Liver (tissue), 8 donors: ENCODE measurements at regions not wholly inside any gene's neighbourhood (a gene's known extent, or its start where the extent isn't known, plus 50 kb on each side); places are given as distances from the start of the nearest gene placed in this dataset.

Experiments used
- DNase-seq: peaks from one replicate; pipeline ENCODE4 v3.0.0-alpha.2; 2017; ENCODE audit warnings: low spot score
- H3K27ac ChIP-seq, 2 donors: one replicate each; pipeline ENCODE4 v1.7.0; 2013; ENCODE audit warnings: inconsistent platforms in 2 of 2, low read length in 2 of 2, control low read depth in 1 of 2, low read depth in 1 of 2, mild to moderate bottlenecking in 1 of 2
- H3K27me3 ChIP-seq, 4 donors: one replicate each; pipeline versions ENCODE4 v1.6.1 to v1.7.0; 2013; ENCODE audit warnings: low read length in 3 of 4, inconsistent platforms in 1 of 4, mild to moderate bottlenecking in 1 of 4, moderate library complexity in 1 of 4; ENCODE audit not compliant: control insufficient read depth in 4 of 4, insufficient read depth in 4 of 4
- H3K36me3 ChIP-seq, 4 donors: one replicate each; pipeline versions ENCODE4 v1.6.1 to v1.7.0; 2013; ENCODE audit warnings: low read length in 3 of 4, mild to moderate bottlenecking in 3 of 4, low read depth in 1 of 4, moderate library complexity in 1 of 4; ENCODE audit not compliant: control insufficient read depth in 4 of 4, insufficient read depth in 3 of 4
- H3K4me1 ChIP-seq, 4 donors: one replicate each; pipeline versions ENCODE4 v1.6.1 to v1.7.0; 2013; ENCODE audit warnings: low read length in 3 of 4, mild to moderate bottlenecking in 3 of 4, moderate library complexity in 1 of 4; ENCODE audit not compliant: control insufficient read depth in 4 of 4, insufficient read depth in 4 of 4
- H3K4me3 ChIP-seq, 3 donors: one replicate each; pipeline versions ENCODE4 v1.6.1 to v1.7.0; 2013; ENCODE audit warnings: low read length in 3 of 3, control low read depth in 1 of 3, low read depth in 1 of 3, mild to moderate bottlenecking in 1 of 3
- H3K9ac ChIP-seq, 2 donors: one replicate each; pipeline ENCODE4 v1.7.0; 2013; ENCODE audit warnings: low read length in 2 of 2, mild to moderate bottlenecking in 2 of 2, moderate library complexity in 2 of 2, control low read depth in 1 of 2, low read depth in 1 of 2
- H3K9me3 ChIP-seq, 4 donors: one replicate each; pipeline versions ENCODE4 v1.6.1 to v1.7.0; 2013; ENCODE audit warnings: low read length in 3 of 4; ENCODE audit not compliant: control insufficient read depth in 4 of 4
- ATF3 ChIP-seq: IDR thresholded peaks from 2 replicates; pipeline ENCODE4 v1.6.1; 2016; ENCODE audit warnings: antibody characterized with exemption
- CTCF ChIP-seq: fragments of 150-350 bp; IDR thresholded peaks from 2 replicates; pipeline ENCODE4 v1.5.1; 2017; ENCODE audit warnings: improper control_type of control experiment, low read depth, low read length; ENCODE audit not compliant: missing input control
- EGR1 ChIP-seq, 2 donors: IDR thresholded peaks; 2 replicates each; pipeline ENCODE4 v1.6.1; 2016 to 2018; ENCODE audit warnings: antibody characterized with exemption in 2 of 2, low read depth in 2 of 2
- FOXA1 ChIP-seq: IDR thresholded peaks from 2 replicates; pipeline ENCODE4 v1.6.1; 2016; ENCODE audit warnings: antibody characterized with exemption
- FOXA2 ChIP-seq: IDR thresholded peaks from 2 replicates; pipeline ENCODE4 v1.6.1; 2016; ENCODE audit warnings: antibody characterized with exemption
- GABPA ChIP-seq, 2 donors: IDR thresholded peaks in 1 of 2; conservative IDR thresholded peaks in 1 of 2; 2 replicates each; pipeline ENCODE4 v1.6.1; 2016; ENCODE audit warnings: antibody characterized with exemption in 2 of 2, mild to moderate bottlenecking in 1 of 2, moderate library complexity in 1 of 2
- HNF4A ChIP-seq, 2 donors: conservative IDR thresholded peaks; 2 replicates each; pipeline ENCODE4 v1.6.1; 2016; ENCODE audit warnings: antibody characterized with exemption in 2 of 2, mild to moderate bottlenecking in 2 of 2
- HNF4G ChIP-seq: IDR thresholded peaks from 2 replicates; pipeline ENCODE4 v1.6.1; 2016; ENCODE audit warnings: antibody characterized with exemption
- JUND ChIP-seq, 2 donors: IDR thresholded peaks; 2 replicates each; pipeline ENCODE4 v1.6.1; 2016; ENCODE audit warnings: antibody characterized with exemption in 2 of 2
- MAX ChIP-seq: IDR thresholded peaks from 2 replicates; pipeline ENCODE4 v1.6.1; 2016; ENCODE audit warnings: antibody characterized with exemption
- NR2F2 ChIP-seq: IDR thresholded peaks from 2 replicates; pipeline ENCODE4 v1.6.1; 2016; ENCODE audit warnings: antibody characterized with exemption
- RAD21 ChIP-seq, 2 donors: IDR thresholded peaks; 2 replicates each; pipeline ENCODE4 v1.6.1; 2016; ENCODE audit warnings: antibody characterized with exemption in 2 of 2, mild to moderate bottlenecking in 2 of 2
- SP1 ChIP-seq: IDR thresholded peaks from 2 replicates; pipeline ENCODE4 v1.6.1; 2018; ENCODE audit warnings: antibody characterized with exemption, mild to moderate bottlenecking
- TAF1 ChIP-seq: conservative IDR thresholded peaks from 2 replicates; pipeline ENCODE4 v1.6.1; 2016; ENCODE audit warnings: antibody characterized with exemption, mild to moderate bottlenecking
- YY1 ChIP-seq: IDR thresholded peaks from 2 replicates; pipeline ENCODE4 v1.6.1; 2016; ENCODE audit warnings: antibody characterized with exemption, mild to moderate bottlenecking
- ZBTB33 ChIP-seq: IDR thresholded peaks from 2 replicates; pipeline ENCODE4 v1.6.1; 2016; ENCODE audit warnings: antibody characterized with exemption
- WGBS: extraction: QIAGEN DNeasy Blood & Tissue Kit; methylation state at CpG from one replicate; pipeline ENCODE4 v1.1.7; 2013; 5-methylcytosine and 5-hydroxymethylcytosine counted together
- TF ChIP-seq, protein P1 (sequence below): IDR thresholded peaks from 2 replicates; pipeline ENCODE4 v1.6.1; 2016; ENCODE audit warnings: antibody characterized with exemption, mild to moderate bottlenecking
- donor health status: healthy.
- donor health status: healthy.
- donor health status: healthy.
- donor health status: healthy.
- donor health status: healthy.

DNA sequence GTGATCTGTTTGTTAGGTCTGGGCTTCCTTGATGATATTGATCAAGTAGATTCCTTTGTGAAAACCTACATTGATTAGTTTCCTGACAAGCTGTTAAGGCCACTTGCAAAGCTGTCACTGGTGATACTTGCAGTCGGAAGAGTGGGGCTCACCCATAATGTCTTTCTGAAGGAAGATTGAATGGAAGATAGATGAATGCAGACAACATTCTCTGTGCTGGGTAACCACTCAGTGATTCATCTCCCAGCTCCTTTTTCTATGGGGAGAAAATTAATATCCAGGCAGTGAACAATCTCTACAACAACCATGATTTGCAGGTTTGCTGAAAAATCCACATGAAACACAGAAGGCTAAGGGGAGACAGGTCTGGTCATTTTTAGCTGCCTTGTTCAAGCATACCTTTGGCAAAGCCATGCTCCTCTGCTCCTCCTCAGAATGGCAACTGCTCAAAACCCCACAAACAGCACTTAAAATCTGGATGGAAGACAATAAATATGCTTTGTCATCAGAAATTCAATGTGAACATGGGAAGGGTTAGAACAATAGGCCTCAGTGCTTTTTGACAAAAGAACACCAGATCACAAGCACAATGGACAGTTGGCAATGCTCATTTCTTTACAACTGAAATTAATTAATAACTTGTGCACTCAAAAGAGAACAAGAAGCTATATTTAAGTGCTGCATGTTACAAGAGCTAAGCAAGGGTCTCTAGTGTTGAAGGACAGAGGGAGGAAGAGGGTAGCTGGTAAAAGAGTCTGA lies 495.4 kb downstream of the TOX3 start:
- Histone ChIP-seq H3K9me3 (peaks cover 0 to 3% (median 1%) of the 10 kb centered on the region in 4 donors), H3K36me3 (no peaks in the 10 kb centered on the region), H3K27ac (no peak overlapping the region), H3K4me1 (peaks cover 0 to 5% (median 0%) of the 10 kb centered on the region in 4 donors), H3K4me3 (no peak overlapping the region), H3K9ac (no peak overlapping the region), H3K27me3 (no peaks in the 10 kb centered on the region)
- DNase-seq, result no peak
- no peak for TF ChIP-seq CTCF
- TF ChIP-seq HNF4A (conservative IDR thresholded peaks at IDR 0.05), result no peak
- no peak for TF ChIP-seq TAF1
- no peak for TF ChIP-seq FOXA1
- no peak for TF ChIP-seq GABPA (IDR thresholded peaks at IDR 0.05 in 1 of 2, conservative IDR thresholded peaks at IDR 0.05 in 1 of 2)
- TF ChIP-seq YY1, result no peak
- TF ChIP-seq EGR1 (IDR thresholded peaks at IDR 0.05; ENCODE audit: low read depth in 2 of 2), result no peak
- no peak for TF ChIP-seq FOXA2
- 92% methylated on average over 1 of the region's 1 CpG for WGBS

- Histone ChIP-seq H3K9ac (no peak overlapping the region), H3K27ac (no peak overlapping the region), H3K4me3 (no peak overlapping the region), H3K4me1 (peaks cover 0 to 5% (median 0%) of the 10 kb centered on the region in 4 donors), H3K27me3 (no peaks in the 10 kb centered on the region), H3K9me3 (peaks cover 0 to 3% (median 2%) of the 10 kb centered on the region in 4 donors), H3K36me3 (no peaks in the 10 kb centered on the region)
- no peak for TF ChIP-seq FOXA2
- TF ChIP-seq HNF4A (conservative IDR thresholded peaks at IDR 0.05), result no peak
- TF ChIP-seq TAF1, result no peak
- TF ChIP-seq ZBTB33, result no peak
- TF ChIP-seq ATF3, result no peak
- no peak for TF ChIP-seq HNF4G
- 58% methylated on average over 2 of the region's 2 CpGs for WGBS
- no peak for DNase-seq
Observed at GRCh38 chr16:52050418-52050817, 496.5 kb downstream of the TOX3 start.

DNA sequence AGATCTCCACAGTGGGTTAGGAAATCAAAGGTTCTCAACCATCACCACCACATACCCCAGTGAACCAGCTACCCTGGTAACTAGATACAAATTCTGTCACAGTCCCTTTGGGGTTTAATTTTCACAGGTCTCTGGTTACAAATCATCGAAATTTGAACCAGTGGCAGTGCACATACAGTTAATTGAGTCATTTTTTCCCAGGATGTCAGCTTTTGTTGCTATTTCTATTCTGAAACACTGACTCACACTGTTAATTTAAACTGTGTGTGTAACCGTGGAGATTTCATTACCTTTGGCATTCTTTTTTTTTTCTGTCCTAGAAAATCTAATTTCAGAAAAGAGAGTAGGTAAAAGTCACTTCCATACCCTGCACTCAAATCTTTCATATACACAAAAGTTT lies 511.5 kb downstream of the TOX3 start:
- H3K4me3 ChIP-seq, result no peak overlapping the region
- no peak for DNase-seq
- H3K36me3 ChIP-seq, result no peaks in the 10 kb centered on the region
- H3K9me3 ChIP-seq, result no peaks in the 10 kb centered on the region
- H3K4me1 ChIP-seq, result no peaks in the 10 kb centered on the region
- no peak overlapping the region for H3K27ac ChIP-seq
- H3K27me3 ChIP-seq, result no peaks in the 10 kb centered on the region
- H3K9ac ChIP-seq, result no peak overlapping the region
- 61% methylated on average over 2 of the region's 2 CpGs for WGBS
- TF ChIP-seq SP1 (no peak), NR2F2 (no peak), JUND (IDR thresholded peaks at IDR 0.05) (no peak), CTCF (no peak), YY1 (no peak), RAD21 (IDR thresholded peaks at IDR 0.05) (no peak), HNF4A (conservative IDR thresholded peaks at IDR 0.05) (no peak), GABPA (IDR thresholded peaks at IDR 0.05 in 1 of 2, conservative IDR thresholded peaks at IDR 0.05 in 1 of 2) (no peak), MAX (no peak)
- TF ChIP-seq, protein P1, sequence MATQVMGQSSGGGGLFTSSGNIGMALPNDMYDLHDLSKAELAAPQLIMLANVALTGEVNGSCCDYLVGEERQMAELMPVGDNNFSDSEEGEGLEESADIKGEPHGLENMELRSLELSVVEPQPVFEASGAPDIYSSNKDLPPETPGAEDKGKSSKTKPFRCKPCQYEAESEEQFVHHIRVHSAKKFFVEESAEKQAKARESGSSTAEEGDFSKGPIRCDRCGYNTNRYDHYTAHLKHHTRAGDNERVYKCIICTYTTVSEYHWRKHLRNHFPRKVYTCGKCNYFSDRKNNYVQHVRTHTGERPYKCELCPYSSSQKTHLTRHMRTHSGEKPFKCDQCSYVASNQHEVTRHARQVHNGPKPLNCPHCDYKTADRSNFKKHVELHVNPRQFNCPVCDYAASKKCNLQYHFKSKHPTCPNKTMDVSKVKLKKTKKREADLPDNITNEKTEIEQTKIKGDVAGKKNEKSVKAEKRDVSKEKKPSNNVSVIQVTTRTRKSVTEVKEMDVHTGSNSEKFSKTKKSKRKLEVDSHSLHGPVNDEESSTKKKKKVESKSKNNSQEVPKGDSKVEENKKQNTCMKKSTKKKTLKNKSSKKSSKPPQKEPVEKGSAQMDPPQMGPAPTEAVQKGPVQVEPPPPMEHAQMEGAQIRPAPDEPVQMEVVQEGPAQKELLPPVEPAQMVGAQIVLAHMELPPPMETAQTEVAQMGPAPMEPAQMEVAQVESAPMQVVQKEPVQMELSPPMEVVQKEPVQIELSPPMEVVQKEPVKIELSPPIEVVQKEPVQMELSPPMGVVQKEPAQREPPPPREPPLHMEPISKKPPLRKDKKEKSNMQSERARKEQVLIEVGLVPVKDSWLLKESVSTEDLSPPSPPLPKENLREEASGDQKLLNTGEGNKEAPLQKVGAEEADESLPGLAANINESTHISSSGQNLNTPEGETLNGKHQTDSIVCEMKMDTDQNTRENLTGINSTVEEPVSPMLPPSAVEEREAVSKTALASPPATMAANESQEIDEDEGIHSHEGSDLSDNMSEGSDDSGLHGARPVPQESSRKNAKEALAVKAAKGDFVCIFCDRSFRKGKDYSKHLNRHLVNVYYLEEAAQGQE, result no peak
